Stimulated activated CD8-positive, alpha-beta memory T cell treated with anti-CD3 and anti-CD28 coated beads, Interleukin-15, amount 100 ng/mL, for 4 hours (primary cell): ENCODE measurements at regions not wholly inside any gene's neighbourhood (a gene's known extent, or its start where the extent isn't known, plus 50 kb on each side); places are given as distances from the start of the nearest gene placed in this dataset.
"Not testable (repeated sequence)": the region's sequence is repeated elsewhere in the genome, so short reads cannot be mapped to it uniquely, and the experiment has no call there.

Experiments used
- DNase-seq, 2 donors: peaks; one replicate each; pipeline ENCODE4 v3.0.0-alpha.2; 2020; ENCODE audit warnings: low read depth in 2 of 2

DNA sequence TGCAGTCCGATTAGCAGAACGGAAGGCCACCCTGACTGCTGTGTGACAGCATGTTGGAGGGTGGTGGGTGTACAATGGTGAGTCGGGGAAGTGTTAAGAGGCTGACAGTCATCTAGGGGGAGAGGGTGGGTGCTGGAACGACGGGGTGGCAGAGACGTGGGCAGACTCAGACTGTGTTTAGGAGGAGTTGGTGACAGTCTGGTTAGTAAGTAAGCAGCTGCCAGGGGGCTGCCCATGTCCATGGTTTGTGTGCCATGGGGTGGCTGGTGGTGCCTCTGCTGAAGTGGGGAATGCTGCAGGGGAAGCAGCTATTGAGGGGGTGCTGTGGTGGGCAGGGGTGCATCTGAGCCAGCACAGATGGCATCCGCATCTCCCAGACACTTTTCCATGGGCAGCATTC lies 51.3 kb upstream of the BOD1 start:
- DNase-seq: no peak

DNA sequence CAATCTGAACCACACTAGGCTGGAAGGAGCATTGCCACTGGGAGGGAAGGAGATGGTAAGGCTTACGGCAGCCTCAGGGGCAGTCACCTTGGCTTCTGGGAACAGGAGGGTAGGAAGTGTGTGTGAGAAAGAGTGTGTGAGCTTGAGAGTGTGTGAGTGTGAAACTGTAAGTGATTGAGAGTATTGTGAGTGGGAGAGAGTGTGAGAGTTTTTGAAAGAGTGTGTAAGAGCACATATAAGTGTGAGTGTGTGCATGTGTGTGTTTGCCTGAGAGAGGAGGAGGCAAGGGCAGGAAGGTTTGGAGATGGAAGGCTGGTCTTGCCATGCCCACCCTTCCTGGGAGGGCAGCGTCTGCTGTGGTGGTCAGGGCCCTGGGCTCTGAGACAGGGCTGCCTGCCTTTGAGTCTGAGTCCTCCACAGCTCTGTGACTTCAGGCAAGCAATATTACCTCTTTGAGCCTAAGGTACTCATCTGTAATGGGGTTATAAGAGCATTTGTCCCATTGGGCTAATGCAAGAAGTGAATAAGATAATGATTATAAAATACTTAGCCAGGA lies 51.9 kb upstream of the BOD1 start:
- no peak for DNase-seq

DNA sequence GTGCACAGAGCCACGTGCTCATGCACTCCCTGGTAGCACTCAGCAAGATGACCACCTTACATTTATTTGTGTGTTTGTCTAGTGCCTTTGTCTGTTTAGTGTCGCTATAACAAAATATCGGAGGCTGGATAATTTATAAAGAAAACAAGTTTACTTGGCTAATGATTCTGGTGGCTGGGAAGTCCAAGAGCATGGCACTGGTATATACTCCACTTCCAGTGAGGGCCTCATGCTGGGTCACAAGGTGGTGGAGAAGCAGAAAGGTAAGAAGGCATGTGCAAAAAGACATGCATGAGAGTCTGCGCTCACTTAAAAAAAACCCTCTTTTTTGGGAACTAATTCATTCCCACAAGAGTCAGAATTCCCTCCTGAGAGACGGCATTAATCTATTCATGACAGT lies 52.5 kb upstream of the BOD1 start:
- DNase-seq: no peak

DNA sequence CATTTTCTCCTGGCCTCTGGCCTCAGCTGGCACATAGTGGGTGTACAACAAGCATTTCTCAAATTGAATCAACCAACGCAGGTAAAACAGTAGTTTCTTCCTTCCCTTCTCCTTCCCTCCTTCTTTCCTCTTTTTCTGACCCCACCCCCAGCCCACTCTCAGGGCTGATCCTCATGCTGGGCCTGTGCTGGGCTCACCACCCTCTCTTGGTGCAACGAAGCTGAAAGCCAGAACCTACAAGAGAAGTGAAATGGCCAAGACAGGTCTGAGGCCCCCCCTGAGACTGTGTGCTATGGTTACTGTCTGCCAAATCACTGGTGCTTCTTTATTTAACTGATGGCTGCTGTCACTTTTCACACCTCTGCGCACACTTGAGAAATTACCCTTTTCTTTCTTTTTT lies 53.0 kb upstream of the BOD1 start:
- no peak for DNase-seq

DNA sequence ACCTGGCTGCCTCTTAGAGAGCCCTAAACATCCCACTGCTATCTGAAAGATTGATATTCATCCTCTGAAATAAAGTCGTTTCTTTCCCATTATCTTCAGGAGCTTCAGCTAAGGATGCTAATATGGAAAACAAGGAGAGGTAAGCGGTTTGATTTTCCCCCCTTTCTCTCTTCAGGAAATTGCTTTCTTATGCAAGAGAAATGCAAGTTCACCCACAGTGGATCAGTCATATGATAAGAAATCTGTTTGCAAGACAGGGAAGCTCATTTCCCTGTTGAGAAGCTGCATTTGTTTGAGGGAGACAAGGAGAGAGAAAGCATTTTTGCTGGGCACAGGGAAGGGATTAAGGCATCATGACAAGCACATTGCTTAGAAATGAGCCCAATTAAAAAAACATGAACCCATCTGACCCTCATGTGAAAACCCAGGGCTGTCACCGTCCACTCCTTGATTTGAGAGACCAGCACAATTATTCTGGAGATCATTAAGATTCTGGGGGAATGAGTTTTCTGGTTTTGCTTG lies 53.7 kb upstream of the BOD1 start:
- DNase-seq: no peak

DNA sequence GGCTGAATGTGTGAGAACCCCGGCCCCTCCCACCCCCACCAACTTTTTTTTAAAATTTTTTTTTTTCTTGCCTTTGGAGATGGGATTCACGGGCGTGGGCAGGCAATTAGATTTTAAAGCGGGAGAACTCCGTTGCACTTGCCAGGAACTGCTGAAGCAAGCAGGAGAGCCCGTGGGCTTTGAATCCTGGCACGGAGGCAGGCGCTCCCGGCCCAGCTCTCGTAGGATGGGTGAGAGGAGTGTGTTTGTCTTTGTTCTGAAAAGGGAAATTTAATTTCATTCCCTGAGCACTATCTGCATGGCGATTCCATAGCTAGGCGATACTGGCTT lies 54.3 kb upstream of the BOD1 start:
- DNase-seq: no peak

DNA sequence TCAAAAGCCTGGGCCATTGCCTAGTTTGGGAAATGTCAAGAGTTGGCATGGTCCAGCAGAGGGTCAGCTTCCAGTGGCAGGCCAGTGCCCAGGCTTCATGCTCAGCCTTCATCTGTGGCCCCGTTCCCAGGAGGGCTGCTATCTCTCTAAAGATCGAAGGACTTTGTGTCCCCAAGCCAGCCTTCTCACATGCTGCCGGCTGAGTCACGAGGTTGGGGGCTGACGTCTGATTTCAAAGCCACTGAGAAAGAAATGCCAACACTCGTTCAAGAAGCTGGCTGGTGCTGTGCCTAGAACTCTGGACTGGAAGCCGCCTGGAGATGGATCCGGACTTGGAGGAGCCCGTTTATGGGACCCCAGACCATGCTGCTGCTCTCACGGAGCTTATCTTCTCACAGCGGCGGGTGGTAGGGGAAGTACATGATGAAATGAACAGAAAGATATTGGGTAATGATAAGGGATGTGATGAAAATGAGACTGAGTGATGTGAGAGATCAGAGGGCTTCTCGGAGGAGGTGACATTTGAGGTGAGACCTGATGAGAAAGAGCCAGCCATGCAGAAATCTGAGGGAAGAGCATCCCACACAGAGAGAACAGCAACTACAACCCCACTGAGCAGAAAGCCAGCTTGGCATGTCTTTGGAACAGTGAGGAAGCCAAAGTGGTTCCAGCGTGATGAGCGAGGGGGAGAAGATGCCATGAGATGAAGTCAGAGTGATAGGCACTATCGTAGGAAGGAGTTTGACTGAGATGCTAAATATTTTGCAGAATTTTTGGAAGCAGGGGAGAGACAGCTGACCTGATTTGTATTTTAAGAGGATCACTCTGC lies 54.9 kb upstream of the BOD1 start:
- DNase-seq: no peak

DNA sequence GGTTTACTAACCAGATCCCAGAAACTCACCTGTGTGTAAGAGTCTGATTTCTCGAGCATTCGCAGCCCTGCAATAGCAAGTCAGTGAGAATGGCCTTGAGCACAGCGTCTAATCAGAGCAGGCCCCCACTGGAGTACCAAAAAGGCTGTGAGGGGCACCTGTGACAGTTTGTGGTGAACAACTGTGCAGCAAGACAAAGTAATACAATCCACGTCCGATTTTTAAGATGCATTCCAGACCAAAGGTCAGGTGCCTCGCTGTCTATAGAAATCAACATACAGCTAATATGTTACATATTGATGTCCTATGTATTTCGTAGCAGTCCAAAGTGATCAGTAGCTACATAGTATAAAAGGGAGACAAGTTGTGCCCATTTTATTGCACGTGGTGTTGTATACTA lies 55.7 kb upstream of the BOD1 start:
- no peak for DNase-seq

DNA sequence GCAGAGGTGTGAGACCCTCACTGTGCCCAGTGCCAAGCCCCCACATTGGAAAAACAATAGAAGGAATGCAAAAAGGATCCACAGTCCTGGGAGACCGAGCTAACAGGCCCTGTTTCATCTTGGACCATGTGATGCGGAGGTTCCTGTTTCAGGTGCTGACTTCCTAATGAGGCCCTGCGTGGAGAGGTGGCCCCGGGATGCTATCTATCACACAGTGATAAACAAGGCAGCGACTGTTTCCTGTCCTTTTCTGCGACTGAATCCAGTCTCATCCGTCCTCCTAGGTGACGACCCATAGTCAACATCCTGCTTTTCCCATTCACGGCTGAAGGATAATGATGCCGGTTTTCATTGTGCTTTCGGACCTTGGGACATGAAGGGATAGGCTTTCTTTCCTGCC lies 56.4 kb upstream of the BOD1 start:
- no peak for DNase-seq

DNA sequence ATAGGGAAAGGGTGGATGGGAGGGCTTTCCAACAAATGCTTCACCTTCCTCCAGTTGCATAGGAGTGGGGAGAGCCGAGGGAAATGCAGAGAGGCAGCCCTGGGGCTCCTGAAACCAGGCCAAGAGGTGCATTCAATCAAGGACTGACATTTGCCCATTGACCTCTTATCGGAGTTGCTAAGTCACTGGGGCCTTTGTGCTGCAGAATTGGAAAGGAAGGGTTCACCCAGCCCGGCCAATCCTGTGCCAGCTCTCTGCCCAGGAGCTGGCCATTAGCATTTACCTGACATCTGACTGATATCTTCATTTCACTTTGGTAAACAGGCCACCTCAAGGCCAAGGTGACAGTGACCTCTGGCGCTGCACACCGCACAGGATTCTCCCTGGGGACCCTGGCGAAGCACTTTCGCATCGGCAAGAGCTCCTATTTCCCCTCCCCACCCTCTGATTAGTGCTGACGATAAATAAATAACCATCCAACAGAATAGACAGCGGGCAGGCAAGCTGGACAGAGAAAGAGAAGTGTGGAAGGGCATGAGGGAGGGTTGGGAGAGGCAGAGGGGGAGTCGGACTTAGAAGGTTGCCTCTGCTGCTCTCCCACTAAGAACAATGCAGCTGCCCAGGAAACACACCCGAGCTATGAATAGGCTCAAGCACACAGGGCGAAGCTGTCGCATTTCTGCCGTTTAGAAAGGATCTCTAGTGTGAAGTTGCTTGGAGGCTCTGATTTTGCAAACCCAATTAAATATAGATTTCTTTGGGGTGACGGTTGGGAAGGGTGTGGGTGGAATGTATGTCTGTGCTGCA lies 57.0 kb upstream of the BOD1 start:
- no peak for DNase-seq

DNA sequence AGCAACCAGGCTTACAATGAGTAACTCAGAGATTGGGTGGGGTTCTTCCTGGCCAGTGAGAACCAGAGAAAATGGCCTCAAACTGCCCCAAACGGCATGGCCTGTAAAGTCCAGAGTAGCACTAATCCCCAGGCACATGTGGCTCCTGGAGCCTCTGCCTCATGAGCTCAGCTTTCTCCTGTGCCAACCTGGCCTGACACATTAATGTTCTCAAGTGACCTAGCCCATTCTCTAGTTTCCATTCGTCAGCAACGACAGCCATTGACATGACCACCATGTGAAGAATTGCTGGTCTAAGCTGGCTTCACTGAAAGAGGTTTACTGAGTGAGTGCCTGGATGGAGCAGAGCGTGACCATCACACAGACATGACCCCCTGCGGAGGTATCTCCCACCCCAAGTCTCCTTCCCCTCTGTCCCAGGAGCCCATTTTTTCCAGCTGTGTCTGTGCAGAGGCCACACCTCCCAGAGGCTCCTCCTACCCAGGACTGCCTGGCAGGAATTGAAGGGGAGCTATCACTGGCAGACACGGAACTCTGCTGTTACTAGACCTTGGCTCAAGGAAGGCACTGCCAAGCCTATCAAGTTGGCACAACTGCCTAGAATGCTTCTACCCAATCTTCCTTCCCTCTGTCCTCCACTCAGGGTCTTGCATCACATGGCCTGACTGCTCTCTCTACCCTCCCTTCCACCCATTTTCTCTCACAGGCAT lies 59.0 kb upstream of the BOD1 start:
- DNase-seq: no peak

DNA sequence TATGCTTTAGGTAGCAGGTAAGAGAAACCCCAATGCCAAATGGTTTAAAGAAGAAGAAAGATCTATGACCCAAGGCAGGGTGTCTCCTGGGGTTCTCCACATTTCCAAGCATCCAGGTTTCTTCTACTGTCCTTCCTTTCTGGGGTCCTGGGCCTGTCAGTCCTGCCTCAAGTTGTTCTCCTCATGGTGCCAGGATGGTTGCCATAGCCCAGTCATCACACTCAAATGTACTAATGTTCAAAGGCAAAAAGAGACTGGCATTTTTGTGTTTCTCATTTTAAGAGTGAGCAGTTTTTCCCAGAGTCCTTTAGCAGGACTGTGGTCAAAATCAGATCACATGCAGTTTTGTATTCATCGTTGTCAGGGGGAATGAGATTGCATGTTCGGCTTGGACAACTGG lies 59.9 kb upstream of the BOD1 start:
- DNase-seq: no peak

DNA sequence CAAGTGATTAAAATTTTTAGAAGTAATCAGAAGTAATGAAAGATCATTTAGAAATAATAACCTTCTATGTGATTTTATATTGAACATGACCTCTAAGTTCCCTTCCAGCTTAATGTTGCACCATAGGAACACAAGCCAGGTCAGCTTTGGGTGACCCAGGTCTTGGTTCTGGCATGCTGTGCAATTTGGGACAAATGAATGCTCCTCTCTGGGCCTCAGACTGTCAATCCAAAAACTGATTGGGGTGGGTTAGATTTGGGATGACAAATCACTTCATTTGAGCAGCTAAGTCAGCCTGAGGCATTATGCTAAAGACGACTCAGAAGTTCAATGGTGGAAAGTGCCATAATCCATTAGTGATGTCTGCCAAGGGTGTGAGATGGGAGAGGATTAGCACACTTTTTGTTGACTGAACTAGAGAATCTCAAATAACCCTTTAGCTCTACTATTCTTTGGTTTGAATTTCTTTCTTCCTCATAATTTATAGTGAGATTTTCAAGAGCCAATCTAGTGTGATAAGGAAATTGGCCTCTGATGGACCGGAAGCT lies 60.7 kb upstream of the BOD1 start:
- no peak for DNase-seq

DNA sequence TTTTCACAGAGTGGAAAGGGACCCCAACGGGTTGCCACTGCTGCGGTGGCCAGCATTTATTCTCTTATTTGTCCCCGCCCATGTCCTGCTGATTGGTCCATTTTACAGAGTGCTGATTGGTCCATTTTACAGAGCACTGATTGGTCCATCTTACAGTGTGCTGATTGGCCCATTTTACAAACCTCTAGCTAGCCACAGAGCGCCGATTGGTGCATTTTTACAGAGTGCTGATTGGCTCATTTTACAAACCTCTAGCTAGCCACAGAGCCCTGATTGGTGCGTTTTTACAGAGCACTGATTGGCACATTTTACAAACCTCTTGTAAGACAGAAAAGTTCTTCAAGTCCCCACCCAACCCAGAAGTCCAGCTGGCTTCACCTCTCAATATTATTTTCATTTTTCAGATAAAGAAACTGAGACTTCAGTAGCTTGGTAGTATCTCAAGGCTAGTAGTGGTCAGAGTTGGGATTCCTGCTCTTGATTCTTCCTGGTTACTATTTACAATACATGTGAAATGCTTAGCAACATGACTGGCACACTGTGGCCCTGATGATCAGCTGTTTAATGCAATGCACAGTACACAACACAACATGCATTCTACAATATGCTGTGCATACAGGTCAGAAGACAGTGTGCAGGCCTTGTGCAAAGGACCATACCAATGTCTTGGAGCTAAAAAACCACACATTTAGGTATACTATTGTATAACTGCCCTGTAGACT lies 63.6 kb upstream of the BOD1 start:
- DNase-seq: no peak

DNA sequence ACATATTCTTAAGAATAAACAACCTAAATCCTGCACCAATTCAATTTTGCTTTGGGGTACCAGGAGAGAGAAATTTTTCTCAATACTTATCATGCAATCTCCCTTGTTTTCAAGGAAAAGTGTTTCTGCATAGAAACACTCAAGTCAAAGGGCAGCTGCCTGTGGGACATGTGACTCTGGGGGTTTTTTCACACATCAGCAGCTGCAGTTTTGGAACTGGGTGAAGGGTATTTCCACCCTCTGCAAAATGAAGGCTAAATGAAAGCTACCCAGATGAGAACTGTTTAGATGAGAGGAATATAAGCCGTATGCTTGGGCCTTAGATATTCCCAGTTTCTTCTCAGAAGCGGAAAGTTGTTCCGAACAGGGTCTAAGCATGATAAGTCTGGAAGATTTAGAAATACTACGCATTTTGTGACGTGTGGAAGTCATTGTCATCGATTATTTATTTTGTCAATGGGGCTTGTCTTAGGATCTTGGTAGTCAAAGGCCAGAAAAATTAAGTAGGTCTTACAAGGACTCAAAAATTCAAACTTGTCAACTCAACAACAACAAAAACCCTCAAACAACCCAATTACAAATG lies 64.3 kb upstream of the BOD1 start:
- DNase-seq: no peak

DNA sequence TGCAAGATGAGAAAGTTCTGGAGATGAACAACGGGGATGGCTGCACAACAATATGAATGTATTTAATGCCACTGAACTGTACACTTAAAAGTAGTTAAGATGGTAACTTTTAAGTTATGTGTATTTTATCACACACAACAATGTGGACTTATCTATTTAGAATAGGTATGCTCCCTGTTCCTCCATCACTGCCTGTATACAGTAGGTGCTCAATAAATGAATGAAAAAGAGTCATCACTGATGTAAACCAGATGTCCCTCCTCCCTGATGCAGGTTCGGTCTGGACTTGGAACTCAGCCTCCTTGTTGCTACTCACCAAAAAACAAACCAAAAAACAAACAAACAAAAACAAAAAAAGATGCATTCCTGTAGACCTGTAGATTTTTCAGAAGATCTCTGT lies 65.9 kb upstream of the BOD1 start:
- DNase-seq: no peak

DNA sequence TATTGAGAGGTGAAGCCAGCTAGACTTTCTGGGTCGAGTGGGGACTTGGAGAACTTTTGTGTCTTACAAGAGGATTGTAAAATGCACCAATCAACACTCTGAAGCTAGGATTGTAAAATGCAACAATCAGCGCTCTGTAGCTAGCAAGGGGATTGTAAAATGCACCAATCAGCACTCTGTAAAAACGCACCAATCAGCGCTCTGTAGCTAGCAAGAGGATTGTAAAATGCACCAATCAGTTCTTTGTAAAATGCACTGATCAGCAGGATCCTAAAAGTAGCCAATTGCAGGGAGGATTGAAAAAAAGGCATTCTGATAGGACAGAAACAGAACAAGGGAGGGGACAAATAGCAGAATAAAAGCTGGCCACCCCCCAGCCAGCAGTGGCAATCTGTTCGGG lies 68.1 kb upstream of the BOD1 start:
- not testable (repeated sequence) for DNase-seq

DNA sequence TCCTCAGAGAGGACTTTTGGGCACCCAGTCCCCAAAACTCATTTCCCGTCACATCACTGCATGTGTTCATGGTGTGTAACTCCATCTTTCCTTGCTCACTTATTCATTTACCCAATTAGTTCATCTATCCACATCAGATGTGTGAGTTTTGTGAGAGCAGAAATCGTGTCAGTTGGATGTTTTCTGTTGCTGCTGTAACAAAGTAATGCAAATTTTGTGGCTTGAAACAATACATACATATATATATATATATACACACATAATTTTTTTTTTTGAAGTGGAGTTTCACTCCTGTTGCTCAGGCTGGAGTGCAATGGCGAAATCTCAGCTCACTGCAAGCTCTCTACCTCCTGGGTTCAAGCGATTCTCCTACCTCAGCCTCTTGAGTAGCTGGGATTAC lies 70.5 kb upstream of the BOD1 start:
- DNase-seq: no peak

DNA sequence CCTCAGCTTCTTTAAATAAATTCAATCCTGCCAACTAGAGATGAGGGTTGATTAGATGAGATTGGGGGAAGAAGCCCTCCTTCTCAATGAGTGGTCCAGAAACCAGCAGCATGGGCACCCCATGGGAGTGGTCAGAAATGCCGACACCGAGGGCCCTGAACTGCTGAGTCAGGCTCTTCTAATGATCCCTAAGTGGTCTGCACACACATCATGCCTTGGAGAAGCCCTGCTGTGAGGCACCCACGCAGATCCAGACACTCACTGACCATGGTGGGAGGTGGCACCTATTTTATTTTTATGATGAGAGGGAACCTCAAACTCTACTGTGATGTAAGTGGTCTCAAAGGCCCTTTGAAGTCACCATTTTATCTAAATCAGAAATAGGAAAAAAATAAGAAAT lies 72.3 kb upstream of the BOD1 start:
- no peak for DNase-seq

DNA sequence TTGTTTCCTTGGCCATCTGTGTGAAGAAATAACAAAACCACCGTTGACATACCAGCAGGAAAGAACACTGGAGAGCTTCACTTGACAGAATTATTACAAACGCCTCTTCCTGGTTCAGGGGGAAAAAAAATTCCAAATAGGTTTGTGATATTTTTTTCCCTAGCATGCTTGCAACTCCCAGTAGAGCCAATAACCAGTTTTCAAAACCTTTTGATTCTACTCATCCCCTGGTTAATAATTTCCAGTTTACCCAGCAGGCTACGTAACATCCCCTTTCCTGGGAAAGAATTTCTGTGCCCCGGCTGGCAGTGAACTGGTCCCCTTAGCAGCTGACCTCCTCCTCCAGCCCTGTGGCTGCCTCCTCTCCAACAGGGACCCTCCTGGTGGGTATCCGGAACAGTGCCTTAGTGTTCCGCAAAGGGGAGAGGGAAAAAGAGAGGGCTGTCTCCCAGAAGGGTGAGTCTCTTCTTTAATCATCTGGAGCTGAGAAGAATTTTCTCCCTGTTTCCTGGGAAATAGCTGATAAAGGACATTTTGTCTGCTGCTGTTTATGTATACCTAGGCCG lies 72.8 kb upstream of the BOD1 start:
- no peak for DNase-seq
